K562 (cell line): ENCODE measurements at regions not wholly inside any gene's neighbourhood (a gene's known extent, or its start where the extent isn't known, plus 50 kb on each side); places are given as distances from the start of the nearest gene placed in this dataset.

ENCODE experiments used
- ATAC-seq: fragments of 200-7000 bp; cut with Tn5 transposase; 3 replicates; pipeline ENCODE4 v1.9.1; 2020; ENCODE audit warnings: moderate library complexity
- BruUV-seq: library from RNA; stranded (reverse); fragments of 400-500 nt; replicated peaks from 2 replicates; lab custom pipeline; 2021; lab: Mats Ljungman, UMichigan
- CTCF ChIA-PET: fragments of 300-600 bp; formaldehyde crosslinking; extraction: SDS; loops from one replicate; lab custom pipeline; 2021; ENCODE audit warnings: low intra/inter-chr PET ratio; lab: Yijun Ruan, JAX
- POLR2A ChIA-PET: fragments of 300-600, 350-650 bp; sonication (Branson Sonifier 250); formaldehyde crosslinking; extraction: SDS; loops from one replicate; lab custom pipeline; 2021; ENCODE audit warnings: antibody characterized with exemption, inconsistent platforms; lab: Yijun Ruan, JAX
- DNase-seq, 4 experiments: peaks; one replicate each; pipeline versions ENCODE4 v3.0.0 to v3.0.0-alpha.2; 2011 to 2018; ENCODE audit warnings: low spot score in 3 of 4, mixed read lengths in 3 of 4; ENCODE audit errors: extremely low read depth in 1 of 4
- FAIRE-seq: peaks from 2 replicates; lab custom pipeline; 2011; peaks lifted over from hg19 to GRCh38; lab: Jason Lieb, UNC
- H2AFZ ChIP-seq: 2 replicates; pipeline ENCODE4 v1.6.0; 2011; ENCODE audit warnings: low read depth, low read length, control low read depth, inconsistent platforms
- H3K27ac ChIP-seq: fragments of 200-600 bp; 3 replicates; pipeline ENCODE4 v1.8.0; 2011; ENCODE audit warnings: low read depth, mild to moderate bottlenecking, control low read depth, inconsistent platforms, low read length, moderate library complexity, mixed read lengths; ENCODE audit errors: extremely low read depth
- H3K27me3 ChIP-seq, 2 experiments: fragments of 300-600 bp in 1 of 2; 2 replicates in 1 of 2; 3 replicates in 1 of 2; pipeline versions ENCODE4 v1.6.0 to v1.8.0; 2011; ENCODE audit warnings: inconsistent platforms in 2 of 2, low read length in 2 of 2, mild to moderate bottlenecking in 1 of 2, mixed read lengths in 1 of 2, moderate library complexity in 1 of 2; ENCODE audit not compliant: control insufficient read depth in 2 of 2, insufficient read depth in 2 of 2
- H3K36me3 ChIP-seq: fragments of 300-600 bp; 3 replicates; pipeline ENCODE4 v1.8.0; 2011; ENCODE audit warnings: mild to moderate bottlenecking, low read length, inconsistent platforms; ENCODE audit not compliant: control insufficient read depth, insufficient read depth
- H3K4me1 ChIP-seq, 2 experiments: fragments of 200-600 bp in 1 of 2; replicated peaks in 1 of 2; 2 replicates in 1 of 2; 3 replicates in 1 of 2; pipeline versions ENCODE4 v1.5.1 to v1.8.0; 2011; ENCODE audit warnings: inconsistent platforms in 2 of 2, low read length in 2 of 2, mild to moderate bottlenecking in 1 of 2, mixed read lengths in 1 of 2, moderate library complexity in 1 of 2; ENCODE audit not compliant: control insufficient read depth in 2 of 2, insufficient read depth in 2 of 2
- H3K4me2 ChIP-seq: 2 replicates; pipeline ENCODE4 v1.6.1; 2011; ENCODE audit warnings: low read length, control low read depth, inconsistent platforms, mixed read lengths; ENCODE audit not compliant: insufficient read depth
- H3K4me3 ChIP-seq: fragments of 200-600 bp; sonication (generic), shearing (Covaris generic); 2 replicates; pipeline ENCODE4 v1.5.1; 2016; ENCODE audit warnings: control low read depth, inconsistent platforms
- H3K79me2 ChIP-seq: fragments of 200-600 bp; 3 replicates; pipeline ENCODE4 v1.8.0; 2011; ENCODE audit warnings: low read length, inconsistent platforms; ENCODE audit not compliant: control insufficient read depth, insufficient read depth
- H3K9ac ChIP-seq, 2 experiments: 2 replicates each; pipeline versions ENCODE4 v1.6.0 to v1.6.1; 2011; ENCODE audit warnings: low read depth in 2 of 2, low read length in 2 of 2, control low read depth in 1 of 2, inconsistent platforms in 1 of 2, mild to moderate bottlenecking in 1 of 2, mixed read lengths in 1 of 2; ENCODE audit not compliant: insufficient read depth in 1 of 2
- H3K9me1 ChIP-seq: one replicate; pipeline ENCODE4 v1.6.0; 2011; ENCODE audit warnings: inconsistent platforms, mild to moderate bottlenecking, low read length, moderate library complexity; ENCODE audit not compliant: control insufficient read depth, insufficient read depth
- H3K9me3 ChIP-seq: replicated peaks from 2 replicates; pipeline ENCODE4 v1.5.1; 2011; ENCODE audit warnings: low read depth, low read length, inconsistent platforms; ENCODE audit not compliant: control insufficient read depth, insufficient read depth
- H4K20me1 ChIP-seq: replicated peaks from 2 replicates; pipeline ENCODE4 v1.6.1; 2011; ENCODE audit warnings: low read length, inconsistent platforms, mixed read lengths; ENCODE audit not compliant: control insufficient read depth, insufficient read depth
- FOXP1 ChIP-seq: sonication (generic); formaldehyde crosslinking; IDR thresholded peaks from 2 replicates; pipeline ENCODE4 v1.8.0; 2022; ENCODE audit warnings: mild to moderate bottlenecking, missing genetic modification reagents
- MEIS2 ChIP-seq: fragments of 450-650 bp; IDR thresholded peaks from 2 replicates; pipeline ENCODE4 v1.6.1; 2014; ENCODE audit warnings: mild to moderate bottlenecking; ENCODE audit not compliant: partially characterized antibody
- PHF21A ChIP-seq: fragments of 450-650 bp; IDR thresholded peaks from 2 replicates; pipeline ENCODE4 v1.6.1; 2017; ENCODE audit warnings: low read depth, borderline replicate concordance
- WGBS: fragments of 100-300 bp; shearing (Covaris generic); methylation state at CpG from one replicate; pipeline ENCODE4 v1.1.6; 2016; ENCODE audit warnings: low coverage, mixed read lengths; ENCODE audit not compliant: insufficient coverage; ENCODE audit errors: missing lambda C conversion rate; 5-methylcytosine and 5-hydroxymethylcytosine counted together
- in situ Hi-C: fragments of 300-500 bp; cut with MboI; formaldehyde crosslinking; loops from 4 replicates; pipeline ENCODE4 v1.15.0; 2018; ENCODE audit warnings: inconsistent platforms, mixed read lengths
- intact Hi-C: fragments of 100-400 bp; cut with micrococcal nuclease; formaldehyde crosslinking; loops from 2 replicates; pipeline ENCODE4 v1.14.2; 2022
- TF ChIP-seq, protein P1 (sequence below): fragments of 450-650 bp; IDR thresholded peaks from 2 replicates; pipeline ENCODE4 v1.6.1; 2016
- TF ChIP-seq, protein P2 (sequence below), 2 experiments: IDR thresholded peaks in 1 of 2; conservative IDR thresholded peaks in 1 of 2; 2 replicates each; pipeline ENCODE4 v1.6.1; 2016; ENCODE audit warnings: low read depth in 2 of 2, mild to moderate bottlenecking in 1 of 2, missing compliant biosample characterization in 1 of 2, missing genetic modification characterization in 1 of 2, moderate library complexity in 1 of 2

DNA sequence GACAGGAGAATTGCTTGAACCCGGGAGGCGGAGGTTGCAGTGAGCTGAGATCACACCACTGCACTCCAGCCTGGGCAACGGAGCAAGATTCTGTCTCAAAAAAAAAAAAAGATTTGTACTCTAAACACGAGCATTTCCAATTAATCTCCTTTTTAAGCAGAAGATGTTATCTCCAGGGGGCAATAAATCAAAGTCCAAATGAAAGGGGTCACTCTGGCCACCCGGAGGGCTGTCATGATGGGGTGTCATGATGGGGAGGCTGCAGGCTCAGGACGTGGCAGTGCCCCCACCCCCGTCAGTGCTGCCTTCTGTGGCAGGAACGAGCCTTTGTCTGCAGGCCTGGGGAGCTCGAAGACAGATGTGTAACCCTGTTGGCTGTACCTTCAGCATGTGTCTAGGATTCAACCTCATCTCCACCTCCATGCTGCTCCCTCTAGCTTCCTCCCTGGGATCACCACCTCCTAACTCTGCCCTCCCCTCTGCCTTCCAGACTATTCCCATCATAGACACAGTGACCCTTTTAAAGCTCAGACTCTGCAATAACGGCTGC is 76.9 kb upstream of the YWHAQ start:
- H3K4me3 ChIP-seq, result no peak overlapping the region
- in situ Hi-C loops, result no loop called here
- CTCF ChIA-PET, result no interaction called here
- no peaks in the 10 kb centered on the region for H3K9me1 ChIP-seq
- no TSS peak for BruUV-seq
- no peaks in the 10 kb centered on the region for H3K27me3 ChIP-seq
- H3K27ac ChIP-seq, result no peak overlapping the region
- no peaks in the 10 kb centered on the region for H3K9me3 ChIP-seq
- H2AFZ ChIP-seq, result no peak overlapping the region
- POLR2A ChIA-PET, result interaction anchor here (0.6 to 1.6 kb wide), 3 partner anchors 20 to 143 kb away, joined by 3 to 5 read pairs (median 5); partner anchors contain the start of gene YWHAQ
- H3K36me3 ChIP-seq, result no peaks in the 10 kb centered on the region
- no peak overlapping the region for H3K4me2 ChIP-seq
- DNase-seq (no peak), FAIRE-seq (no peak), ATAC-seq (no peak)
- WGBS, result 55% methylated on average over 10 of the region's 10 CpGs
- intact Hi-C loops, result no loop called here
- peaks cover 22 to 30% of the 10 kb centered on the region in 2 experiments; a peak in 4 of 5 replicates for H3K4me1 ChIP-seq
- H3K9ac ChIP-seq, result no peak overlapping the region
- no peaks in the 10 kb centered on the region for H4K20me1 ChIP-seq
- TF ChIP-seq, protein P1, sequence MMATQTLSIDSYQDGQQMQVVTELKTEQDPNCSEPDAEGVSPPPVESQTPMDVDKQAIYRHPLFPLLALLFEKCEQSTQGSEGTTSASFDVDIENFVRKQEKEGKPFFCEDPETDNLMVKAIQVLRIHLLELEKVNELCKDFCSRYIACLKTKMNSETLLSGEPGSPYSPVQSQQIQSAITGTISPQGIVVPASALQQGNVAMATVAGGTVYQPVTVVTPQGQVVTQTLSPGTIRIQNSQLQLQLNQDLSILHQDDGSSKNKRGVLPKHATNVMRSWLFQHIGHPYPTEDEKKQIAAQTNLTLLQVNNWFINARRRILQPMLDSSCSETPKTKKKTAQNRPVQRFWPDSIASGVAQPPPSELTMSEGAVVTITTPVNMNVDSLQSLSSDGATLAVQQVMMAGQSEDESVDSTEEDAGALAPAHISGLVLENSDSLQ, result peak; percentile 57
- TF ChIP-seq FOXP1 (CRISPR knock-in tag) (no peak), MEIS2 (peak; percentile 66), PHF21A (no peak)
- TF ChIP-seq, protein P2, sequence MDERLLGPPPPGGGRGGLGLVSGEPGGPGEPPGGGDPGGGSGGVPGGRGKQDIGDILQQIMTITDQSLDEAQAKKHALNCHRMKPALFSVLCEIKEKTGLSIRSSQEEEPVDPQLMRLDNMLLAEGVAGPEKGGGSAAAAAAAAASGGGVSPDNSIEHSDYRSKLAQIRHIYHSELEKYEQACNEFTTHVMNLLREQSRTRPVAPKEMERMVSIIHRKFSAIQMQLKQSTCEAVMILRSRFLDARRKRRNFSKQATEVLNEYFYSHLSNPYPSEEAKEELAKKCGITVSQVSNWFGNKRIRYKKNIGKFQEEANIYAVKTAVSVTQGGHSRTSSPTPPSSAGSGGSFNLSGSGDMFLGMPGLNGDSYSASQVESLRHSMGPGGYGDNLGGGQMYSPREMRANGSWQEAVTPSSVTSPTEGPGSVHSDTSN (CRISPR knock-in tag; IDR thresholded peaks at IDR 0.05; ENCODE audit: low read depth), result no peak
- TF ChIP-seq, protein P2 (tag; conservative IDR thresholded peaks at IDR 0.05; ENCODE audit: low read depth), result peak; percentile 50
- H3K79me2 ChIP-seq, result no peaks in the 10 kb centered on the region
